ENCODE measurements at regions not wholly inside any gene's neighbourhood (a gene's known extent, or its start where the extent isn't known, plus 50 kb on each side); places are given as distances from the start of the nearest gene placed in this dataset.
"Not testable (repeated sequence)": the region's sequence is repeated elsewhere in the genome, so short reads cannot be mapped to it uniquely, and the experiment has no call there.

DNA sequence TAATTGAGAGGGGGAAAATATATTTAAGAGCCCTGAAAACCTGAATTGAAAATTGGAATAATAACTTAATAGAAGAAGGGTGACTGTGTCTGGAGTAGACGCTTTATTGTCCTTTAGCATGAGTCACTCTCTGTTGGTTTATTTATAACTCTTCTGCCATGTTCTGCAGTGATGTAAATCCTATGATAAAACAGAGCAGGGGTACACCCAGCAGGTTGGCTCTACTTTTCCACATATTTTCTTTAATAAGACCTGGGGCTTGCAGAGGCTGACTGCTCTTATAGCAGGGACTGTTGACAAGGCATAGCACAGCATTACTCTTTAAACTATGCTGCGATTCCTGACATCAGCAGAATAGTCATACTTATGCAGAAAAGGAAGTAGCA is 389.9 kb upstream of the PCDH9 start:
- DNase-seq = no peak

DNA sequence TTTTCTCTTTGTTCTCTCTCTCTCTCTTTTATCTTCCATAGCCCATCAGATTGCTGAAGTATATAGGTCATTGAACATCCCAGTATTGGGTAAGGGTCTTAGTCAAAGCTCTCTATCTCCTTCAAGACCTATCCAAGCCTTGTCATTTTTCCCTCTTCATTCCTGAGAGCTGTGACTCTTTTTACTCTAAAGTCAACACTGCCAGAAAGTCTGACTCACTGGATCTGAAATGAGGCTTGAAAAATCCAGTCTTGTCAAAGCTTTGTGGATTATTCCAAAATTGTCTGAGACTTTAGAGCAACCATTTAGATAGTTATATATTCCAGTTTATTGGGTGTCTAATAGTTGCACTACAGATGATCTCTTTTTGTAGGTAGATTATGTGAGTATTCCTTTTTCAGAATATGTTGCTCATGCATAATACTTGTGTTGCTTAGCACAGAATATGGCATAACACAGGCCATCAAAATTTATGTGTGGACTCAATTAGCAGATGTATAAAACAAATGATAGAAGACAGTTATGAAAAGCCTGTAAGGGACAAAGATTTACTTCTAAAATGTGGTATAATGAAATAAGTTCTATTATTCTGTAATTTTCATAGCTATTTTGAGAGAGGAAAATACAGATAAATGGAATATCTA is 389.3 kb upstream of the PCDH9 start:
- no peak for DNase-seq

DNA sequence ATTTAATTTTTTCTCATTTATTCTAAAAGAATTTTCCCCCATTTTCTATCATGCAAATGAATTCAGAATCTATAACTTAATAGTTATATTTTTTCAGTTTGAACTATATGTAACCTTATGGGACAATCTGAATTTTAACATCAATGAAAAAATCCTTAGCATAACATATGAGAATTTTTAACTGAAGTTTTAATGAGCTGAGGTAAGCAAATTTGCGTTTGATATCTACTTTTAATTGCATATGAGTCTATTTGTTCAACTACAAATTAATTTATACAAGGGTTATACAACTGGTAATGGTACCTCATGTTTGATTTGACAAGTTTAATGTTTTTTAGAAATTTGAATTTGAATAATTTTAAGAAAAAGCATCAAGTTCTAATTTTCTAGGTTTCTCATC is 384.4 kb upstream of the PCDH9 start:
- DNase-seq = no peak

DNA sequence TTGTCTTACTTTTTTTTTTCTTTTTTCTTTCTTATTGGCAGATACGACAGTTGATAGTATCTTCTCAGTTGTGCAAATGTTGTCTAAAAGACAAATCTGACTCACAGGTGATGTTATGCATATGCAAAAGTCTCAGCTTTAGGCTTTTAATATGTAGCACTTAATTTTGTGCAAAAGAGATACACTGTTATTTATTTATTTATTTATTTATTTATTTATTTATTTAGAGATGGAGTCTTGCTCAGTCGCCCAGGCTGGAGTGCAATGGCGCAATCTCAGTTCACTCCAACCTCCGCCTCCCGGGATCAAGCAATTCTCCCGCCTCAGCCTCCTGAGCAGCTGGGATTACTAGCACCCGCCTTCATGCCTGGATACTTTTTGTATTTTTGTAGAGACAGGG is 383.9 kb upstream of the PCDH9 start:
- DNase-seq = no peak

DNA sequence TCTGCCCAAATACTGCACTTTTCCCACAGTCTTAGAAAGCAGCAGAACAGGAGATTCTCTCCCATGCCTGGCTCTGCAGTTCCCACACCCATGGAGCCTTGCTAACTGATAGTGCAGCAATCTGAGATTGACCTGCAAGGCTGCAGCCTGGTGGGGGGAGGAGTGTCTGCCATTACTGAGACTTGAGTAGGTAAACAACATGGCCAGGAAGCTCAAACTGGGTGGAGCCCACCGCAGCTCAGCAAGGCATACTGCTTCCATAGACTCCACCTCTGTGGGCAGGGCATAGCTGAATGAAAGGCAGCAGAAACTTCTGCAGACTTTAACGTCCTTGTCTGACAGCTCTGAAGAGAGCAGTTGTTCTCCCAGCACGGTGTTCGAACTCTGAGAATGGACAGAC is 358.5 kb upstream of the PCDH9 start:
- DNase-seq = no peak

DNA sequence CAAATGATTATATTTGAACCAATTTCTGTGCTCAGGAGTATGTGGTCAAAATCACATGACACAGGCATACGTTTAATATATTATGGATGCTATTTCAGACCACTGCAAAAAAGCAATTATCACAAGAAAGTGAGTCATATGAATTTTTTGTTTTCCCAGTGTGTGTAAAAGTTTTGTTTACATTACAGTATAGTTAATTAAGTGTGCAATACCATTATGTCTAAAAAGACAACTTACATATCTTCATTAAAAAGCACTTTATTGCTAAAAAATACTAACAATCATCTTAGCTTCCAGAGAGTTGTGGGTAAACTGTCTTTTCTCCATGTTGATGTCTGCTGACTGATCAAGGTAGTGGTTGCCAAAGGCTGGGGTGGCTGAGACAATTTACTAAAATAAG is 347.2 kb upstream of the PCDH9 start:
- no peak for DNase-seq

DNA sequence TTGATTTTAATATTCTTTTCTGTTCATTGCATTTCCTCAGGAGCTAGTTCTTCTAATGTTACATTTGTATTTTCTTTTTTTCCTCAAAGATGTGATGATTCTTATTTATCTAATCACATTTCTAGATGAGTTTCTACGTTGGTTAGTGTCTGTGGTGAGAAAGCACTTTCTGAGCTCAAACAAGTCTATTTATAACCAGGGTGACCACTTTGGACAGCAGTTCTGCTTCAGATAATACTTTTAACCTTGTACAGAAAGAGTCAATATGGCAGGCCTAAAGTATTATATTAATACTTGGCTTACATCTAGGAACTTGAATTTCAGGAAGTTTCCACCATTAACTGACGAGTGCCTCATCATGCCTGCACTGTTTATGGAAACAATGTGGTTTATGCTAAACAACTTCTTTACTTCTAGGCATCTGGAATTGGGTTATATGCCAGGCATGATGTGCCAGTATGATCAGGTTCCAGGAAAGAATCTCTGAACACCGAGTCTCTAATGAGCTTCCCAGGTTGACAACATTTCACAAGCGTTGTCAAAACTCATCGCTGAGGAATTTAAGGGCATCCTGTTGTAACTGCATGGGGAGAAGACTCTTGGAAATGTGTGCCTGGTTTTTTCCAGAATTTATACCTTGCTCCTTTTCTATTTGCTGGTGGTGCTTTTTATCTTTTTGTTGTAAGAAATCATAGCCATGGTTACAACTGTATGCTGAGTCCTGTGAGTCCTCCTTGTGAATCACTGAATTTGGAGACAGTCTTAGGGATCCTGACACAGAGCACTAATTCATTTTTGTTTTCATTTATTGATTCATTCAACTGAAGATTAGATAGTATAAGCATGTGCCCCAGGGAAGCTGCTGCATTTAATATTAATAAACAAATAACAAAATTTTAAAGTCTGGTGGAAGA is 344.4 kb upstream of the PCDH9 start:
- DNase-seq = no peak

DNA sequence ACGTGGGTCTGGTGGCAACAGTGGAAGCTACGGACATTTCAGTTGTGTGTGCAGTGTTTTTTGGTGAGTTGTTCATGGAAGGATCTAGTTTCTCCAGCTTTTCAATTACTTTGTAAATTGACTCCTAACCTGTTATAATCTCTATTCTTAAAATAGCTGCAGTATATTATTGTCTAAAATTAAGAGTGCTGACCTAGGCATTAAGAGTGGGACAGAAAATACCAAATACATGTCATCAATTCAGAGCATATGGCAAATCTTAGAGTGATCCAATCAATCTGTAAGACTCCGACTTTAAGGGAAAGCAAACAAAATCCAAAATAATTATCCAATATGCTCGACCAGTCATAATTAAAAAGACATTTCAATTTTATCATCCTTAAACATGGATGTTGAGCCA is 338.1 kb upstream of the PCDH9 start:
- no peak for DNase-seq

DNA sequence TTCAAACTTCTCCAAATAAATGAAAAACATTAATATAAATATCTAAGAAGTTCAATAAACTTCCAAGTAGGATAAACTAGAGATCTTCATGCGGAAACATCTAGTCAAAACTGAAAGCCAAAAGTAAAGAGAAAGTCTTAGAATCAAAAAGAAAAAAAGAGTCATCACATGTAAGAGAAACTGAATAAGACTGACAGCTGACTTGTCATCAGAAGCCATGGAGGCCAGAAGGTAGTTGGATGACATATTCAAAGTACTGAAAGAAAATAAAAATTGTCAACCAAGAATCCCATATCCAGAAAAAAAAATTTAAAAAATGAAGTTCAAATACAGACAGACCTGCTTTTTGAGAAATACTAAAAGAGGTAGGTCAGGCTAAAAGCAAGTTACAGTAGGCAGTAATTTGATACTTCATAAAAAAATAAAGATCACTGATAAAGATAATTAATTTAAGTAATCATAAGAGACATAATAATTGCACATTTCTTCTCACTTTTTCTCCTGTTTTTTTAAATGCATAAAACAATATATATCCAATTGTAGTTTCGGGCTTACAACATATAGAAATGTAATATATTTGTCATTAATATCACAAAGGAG is 327.6 kb upstream of the PCDH9 start:
- no peak for DNase-seq

DNA sequence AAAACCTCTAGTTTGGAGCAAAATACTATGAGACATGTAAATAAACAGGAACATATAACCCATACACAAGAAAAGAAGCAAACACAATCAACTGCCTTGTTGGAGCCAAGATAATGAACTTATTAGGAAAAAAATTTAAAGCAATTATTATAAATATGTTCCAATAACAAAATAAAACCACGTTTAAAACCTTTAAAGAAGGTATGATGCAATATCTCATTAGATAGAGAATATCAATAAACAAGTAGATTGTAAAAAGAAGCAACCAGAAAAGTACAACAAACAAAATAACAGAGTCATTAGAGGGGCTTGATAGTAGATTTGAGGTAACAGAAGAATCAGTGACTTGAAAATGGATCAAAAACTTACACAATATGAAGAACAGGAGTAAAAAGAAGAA is 327.0 kb upstream of the PCDH9 start:
- no peak for DNase-seq

DNA sequence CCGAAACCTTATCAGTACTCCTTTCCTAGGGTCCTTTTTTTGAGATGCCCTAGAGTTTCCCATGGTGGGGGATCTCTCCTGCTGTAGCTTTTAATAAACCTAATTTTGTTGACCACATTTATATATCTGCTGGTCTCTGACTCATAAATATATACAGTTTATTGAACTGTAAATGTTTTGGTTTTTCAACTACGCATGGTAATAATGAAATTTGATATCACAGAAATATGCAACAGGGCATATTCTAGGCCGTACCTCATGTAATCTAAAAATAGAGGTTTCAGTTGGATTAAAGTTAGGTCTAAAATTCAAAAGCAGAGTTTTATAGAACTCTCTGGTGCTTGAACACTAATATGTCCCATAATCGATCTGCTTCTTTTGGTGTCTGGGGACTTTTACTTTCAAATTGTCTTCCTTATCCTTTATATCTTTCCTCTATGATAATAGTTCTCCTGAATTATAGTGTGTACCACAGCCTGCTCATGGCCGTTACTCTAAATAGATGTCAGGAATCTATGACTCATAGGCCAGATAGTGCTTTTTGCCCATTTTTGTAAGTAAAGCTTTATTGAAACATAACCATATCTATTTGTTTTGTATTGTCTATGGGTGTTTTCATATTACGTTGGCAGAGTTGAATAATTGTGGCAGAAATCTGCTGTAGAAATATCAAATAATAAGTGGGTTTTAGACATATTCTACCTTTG is 324.8 kb upstream of the PCDH9 start:
- DNase-seq = no peak

DNA sequence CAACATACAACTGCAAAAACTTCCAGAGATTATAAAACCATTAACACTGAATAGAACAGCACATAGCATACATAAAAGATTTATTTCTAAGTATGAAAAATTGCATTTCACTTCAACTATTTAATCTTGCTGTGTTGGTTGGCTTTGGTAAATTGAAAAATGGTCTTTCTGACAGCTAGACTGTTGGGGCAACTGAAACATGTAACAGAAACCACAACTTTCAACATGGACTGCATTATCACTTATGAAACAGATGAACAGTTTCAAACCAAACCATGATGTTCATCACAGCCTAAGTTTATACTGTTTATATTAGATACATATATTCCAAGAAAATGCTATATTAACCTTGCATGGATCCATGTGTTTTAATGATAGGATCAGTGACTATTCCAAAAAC is 324.1 kb upstream of the PCDH9 start:
- no peak for DNase-seq

DNA sequence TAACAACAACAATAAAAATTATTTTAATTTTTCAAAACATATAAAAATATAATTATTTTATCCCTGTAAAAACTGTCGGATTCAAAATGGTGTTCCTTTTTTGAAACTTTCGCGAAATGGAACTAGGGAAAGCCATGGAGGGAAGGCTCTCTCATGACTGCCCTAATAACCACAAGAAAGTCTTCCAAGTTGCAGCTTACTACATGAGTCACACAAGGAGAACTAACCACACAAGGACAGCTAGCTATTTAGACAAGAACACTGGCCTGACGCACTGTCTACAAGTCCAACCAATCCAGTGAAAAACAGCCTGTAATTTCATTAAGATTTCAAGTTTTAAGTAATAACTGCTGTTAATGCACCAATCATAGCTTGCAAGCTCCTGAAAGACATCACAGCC is 319.2 kb upstream of the PCDH9 start:
- no peak for DNase-seq

DNA sequence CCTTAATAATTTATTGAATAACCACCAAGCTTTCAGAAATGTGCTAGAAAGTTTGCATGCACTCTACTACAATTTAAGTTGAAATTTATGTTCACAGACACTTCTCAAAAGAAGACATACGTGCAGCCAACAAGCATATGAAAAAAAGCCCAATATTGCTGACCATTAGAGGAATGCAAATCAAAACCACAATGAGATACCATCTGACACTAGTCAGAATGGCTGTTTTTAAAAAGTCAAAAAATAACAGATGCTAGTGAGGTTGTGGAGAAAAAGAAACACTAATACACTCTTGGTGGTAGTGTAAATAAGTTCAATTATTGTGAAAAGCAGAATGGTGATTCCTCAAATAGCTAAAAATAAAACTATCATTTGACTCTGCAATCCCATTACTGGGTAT is 308.8 kb upstream of the PCDH9 start:
- DNase-seq = no peak

DNA sequence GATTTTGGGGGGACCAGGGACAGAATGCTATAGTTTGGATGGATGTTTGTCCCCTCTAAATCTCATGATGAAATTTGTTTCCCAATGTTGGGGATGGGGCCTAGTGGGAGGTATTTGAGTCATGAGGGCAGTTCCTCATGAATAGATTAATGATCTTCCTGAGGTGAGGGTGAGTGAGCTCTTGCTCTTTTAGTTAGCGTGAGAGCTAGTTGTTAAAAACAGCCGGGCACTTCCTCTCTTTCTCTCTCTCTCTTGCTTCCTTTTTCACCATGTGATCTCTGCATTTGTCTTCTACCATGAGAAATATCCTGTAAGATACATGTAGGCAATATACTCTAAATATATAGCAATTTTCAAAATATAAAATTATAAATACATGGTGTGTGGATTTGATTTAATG is 290.8 kb upstream of the PCDH9 start:
- no peak for DNase-seq

DNA sequence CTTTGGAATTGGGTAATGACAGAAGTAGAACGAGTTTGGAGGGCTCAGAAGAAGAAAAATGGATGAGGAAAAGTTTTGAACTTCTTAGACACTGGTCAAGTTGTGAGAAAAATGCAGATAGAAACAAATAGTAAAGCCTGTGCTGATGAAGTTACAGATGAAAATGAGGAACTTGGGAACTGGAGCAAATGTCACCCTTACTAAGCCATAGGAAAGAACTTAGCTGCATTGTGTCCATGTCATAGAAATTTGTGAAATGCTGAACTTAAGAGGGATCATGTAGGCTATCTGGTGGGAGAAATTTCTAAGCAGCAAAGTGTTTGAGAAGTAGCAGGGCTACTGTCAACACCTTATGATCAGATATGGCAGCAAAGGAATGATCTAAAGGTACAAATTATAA is 289.2 kb upstream of the PCDH9 start:
- DNase-seq = no peak

DNA sequence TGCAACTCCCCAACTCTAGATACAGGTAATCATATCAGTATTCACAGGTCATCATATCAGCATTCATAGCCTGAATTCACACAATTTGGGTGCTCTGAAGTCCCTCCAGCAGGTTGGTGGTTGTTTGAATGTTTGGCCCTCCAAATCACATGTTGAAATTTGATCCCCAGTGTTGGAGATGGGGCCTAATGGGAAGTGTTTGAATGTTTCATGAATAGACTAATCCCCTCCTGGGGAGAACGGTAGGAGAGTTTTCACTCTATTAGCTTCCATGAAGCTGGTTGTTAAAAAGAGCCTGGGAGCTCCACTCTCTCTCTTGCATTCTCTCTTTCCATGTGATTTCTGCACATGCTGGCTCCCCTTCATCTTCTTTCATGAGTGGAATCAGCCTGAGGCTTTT is 288.6 kb upstream of the PCDH9 start:
- DNase-seq = peak; percentile 7

DNA sequence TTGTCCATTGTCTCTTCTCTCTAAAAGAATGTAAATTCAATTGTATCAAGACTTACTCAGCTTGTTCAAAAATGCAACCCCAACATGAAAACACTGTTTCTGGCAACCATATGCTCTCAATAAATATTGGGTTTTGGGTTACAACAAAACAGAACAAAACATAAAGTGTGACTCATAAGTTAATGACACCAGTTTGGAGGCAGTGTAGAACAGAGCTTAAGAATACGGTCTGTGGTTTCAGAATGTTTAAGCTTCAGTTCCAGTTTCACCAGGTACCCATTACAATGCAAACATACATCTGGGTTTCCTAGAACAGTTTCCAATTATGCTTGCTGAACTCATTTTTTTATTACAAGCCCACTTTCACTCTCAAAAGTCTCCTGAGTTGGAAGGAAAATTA is 285.8 kb upstream of the PCDH9 start:
- no peak for DNase-seq

DNA sequence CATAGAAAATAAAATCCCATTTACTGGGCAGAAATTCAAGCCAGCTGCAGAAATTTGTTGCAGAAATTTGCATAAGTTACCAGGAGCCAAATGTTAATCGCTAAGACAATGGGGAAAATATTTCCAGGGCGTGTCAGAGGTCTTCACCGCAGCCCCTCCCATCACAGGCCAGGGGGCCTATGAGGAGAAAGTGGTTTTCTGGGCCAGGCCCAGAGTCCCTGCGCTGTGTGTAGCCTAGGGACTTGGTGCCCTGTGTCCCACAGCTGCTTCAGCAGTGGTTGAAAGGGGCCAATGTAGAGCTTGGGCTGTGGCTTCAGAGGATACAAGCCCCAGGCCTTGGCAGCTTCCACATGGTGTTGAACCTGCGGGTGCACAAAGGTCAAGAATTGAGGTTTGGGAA is 278.9 kb upstream of the PCDH9 start:
- DNase-seq = no peak

DNA sequence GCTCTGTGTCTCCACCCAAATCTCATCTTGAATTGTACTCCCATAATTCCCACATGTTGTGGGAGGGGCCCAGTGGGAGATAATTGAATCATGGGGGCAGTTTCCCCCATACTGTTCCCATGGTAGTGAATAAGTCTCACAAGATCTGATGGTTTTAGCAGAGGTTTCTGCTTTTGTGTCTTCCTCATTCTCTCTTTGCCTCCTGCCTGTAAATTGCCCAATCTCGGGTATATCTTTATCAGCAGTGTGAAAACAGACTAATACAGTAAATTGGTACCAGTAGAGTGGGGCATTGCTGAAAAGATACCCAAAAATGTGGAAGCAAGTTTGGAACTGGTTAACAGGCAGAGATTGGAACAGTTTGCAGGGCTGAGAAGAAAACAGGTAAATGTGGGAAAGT is 278.1 kb upstream of the PCDH9 start:
- not testable (repeated sequence) for DNase-seq

DNA sequence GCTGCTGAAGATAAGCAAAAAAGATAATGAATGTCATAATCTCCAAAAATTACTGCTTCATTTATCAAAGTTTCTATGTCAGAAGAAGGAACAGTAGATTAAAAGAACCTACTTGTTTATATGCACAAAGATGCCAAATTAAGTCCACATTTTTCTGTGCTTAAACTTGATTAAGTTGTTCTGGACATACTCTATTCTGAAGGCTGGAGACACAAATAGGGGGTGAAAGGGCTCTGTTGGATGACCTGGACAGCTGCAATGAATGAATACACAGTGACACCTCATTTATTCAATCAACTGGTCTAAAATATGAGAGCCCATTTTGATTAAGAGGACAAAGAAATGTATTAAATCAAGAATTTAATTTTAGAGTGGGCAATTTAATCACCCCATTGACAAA is 276.3 kb upstream of the PCDH9 start:
- DNase-seq = no peak

DNA sequence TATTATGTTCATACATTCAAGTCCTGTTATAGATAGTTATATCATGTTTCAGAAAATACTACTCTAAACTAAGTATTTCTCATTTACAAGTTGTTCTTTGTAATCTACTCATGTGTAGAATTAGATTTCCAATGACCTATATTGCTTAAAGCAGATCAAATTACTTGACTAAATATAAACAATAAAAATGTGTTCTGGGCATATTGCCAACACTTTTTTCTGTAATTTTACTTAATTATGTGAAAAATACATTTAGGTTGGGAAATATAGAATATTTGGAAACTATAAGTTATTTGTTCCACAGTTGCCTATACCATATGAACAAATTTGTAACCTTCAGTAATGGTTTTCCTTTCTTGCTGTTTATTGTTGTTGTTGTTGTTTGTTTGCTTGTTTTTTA is 275.2 kb upstream of the PCDH9 start:
- DNase-seq = no peak

DNA sequence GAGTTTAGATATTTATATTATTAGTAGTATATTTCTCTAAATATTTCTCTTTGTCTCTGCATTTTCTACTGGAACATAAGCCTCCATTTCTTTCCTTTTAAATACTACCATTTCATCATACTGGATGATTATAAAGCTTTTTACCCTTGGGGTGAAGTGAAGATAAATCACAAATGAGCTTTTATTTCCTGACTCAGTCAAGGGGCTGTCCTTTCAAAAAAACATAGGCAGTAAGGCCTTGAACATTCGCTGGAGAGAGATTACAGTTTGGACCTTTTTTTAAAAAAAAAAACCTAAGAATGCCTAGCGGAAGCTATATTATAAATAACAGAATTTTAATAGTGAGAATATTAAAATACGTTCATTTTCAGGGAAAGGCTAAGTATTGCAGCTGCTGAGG is 268.8 kb upstream of the PCDH9 start:
- no peak for DNase-seq

DNA sequence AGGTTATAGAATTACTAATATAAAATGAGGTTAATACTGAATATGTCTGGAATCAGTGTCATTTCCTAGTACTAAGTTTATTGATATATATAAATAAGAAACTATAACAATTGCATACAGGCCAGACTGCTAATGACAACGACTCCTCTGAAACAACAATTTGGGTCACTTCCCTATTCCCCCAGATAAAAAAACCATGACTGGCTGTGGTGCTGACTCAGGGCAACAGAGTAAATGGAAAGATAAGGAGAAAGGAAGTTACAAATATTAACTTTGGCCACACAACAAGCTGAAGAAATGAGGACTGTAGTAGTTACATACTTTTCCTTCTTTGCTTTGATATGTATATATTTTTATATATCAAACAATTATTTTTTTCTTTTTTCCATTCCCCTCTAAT is 263.7 kb upstream of the PCDH9 start:
- DNase-seq = no peak
